ENCODE measurements at regions not wholly inside any gene's neighbourhood (a gene's known extent, or its start where the extent isn't known, plus 50 kb on each side); places are given as distances from the start of the nearest gene placed in this dataset.

DNA sequence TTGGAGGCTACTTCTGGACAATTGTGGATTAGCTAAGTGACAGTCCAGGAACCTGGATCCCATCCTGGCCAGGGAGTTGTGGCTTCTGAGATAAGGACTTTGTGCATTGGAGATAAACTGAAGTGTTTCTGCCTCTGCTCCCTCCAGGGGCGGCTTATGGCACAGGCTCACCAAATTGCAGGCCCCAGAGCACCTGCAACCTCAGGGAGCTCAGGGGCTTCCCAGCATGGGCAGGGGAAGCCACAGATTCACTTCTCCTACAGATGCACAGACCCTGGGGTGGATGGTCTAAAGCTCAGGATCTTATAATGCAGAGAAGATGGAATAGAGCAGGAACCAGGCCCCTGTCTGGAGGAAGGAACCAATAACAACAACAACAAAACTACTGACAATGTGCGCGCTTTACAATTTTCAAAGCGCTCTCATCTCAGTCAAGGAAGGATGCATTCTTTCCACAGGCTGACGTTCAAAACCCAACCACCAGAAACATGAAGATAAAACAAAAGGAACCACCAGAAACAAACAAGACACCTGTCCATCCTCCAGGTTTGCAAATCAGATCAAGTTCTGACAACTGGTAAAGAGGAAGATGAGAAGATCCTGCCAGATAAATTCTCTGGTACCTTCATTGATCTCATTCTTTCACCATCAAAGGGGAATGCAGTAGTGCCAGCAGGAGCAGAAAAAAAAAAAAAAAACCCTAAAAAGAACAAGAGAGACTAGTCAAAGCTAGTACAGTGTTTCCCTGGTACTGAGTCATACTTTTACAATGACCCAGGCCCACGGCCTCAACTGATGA, 121.0 kb upstream of the IRF2BP2 start (continued):
- no peak for TF ChIP-seq ZNF224 (CRISPR knock-in tag; IDR thresholded peaks at IDR 0.05)
- no peak for TF ChIP-seq ZNF696 (CRISPR knock-in tag; conservative IDR thresholded peaks at IDR 0.05)
- no peak for TF ChIP-seq GTF2F1 (IDR thresholded peaks at IDR 0.05; ENCODE audit: low read depth, low read length)
- no peak for TF ChIP-seq ARHGAP35 (IDR thresholded peaks at IDR 0.05; ENCODE audit: partially characterized antibody)
- TF ChIP-seq GMEB1 (CRISPR knock-in tag; IDR thresholded peaks at IDR 0.05): no peak
- no peak; the same call in 1 of the 2 replicates for TF ChIP-seq ZNF766 (CRISPR knock-in tag; conservative IDR thresholded peaks at IDR 0.05)
- no peak for TF ChIP-seq SMAD2 (IDR thresholded peaks at IDR 0.05; ENCODE audit: low read depth, low read length)
- TF ChIP-seq BACH1 (tag; IDR thresholded peaks at IDR 0.05): no peak
- TF ChIP-seq SIN3A (IDR thresholded peaks at IDR 0.05; ENCODE audit: borderline replicate concordance in 2 of 2, control insufficient read depth in 1 of 2, low read depth in 2 of 2, low read length in 2 of 2): no peak
- no peak for TF ChIP-seq ZNF324 (CRISPR knock-in tag; IDR thresholded peaks at IDR 0.05)
- TF ChIP-seq BCLAF1 (IDR thresholded peaks at IDR 0.05; ENCODE audit: borderline replicate concordance in 1 of 2, control insufficient read depth in 1 of 2, low read depth in 2 of 2, low read length in 1 of 2): no peak
- TF ChIP-seq BRD9 (IDR thresholded peaks at IDR 0.05; ENCODE audit: low read depth, partially characterized antibody): no peak
- TF ChIP-seq CTBP1 (IDR thresholded peaks at IDR 0.05; ENCODE audit: borderline replicate concordance): peak; percentile 83; the same call in 1 of the 2 replicates
- no peak for TF ChIP-seq E2F5 (CRISPR knock-in tag; IDR thresholded peaks at IDR 0.05)
- TF ChIP-seq, protein P1, sequence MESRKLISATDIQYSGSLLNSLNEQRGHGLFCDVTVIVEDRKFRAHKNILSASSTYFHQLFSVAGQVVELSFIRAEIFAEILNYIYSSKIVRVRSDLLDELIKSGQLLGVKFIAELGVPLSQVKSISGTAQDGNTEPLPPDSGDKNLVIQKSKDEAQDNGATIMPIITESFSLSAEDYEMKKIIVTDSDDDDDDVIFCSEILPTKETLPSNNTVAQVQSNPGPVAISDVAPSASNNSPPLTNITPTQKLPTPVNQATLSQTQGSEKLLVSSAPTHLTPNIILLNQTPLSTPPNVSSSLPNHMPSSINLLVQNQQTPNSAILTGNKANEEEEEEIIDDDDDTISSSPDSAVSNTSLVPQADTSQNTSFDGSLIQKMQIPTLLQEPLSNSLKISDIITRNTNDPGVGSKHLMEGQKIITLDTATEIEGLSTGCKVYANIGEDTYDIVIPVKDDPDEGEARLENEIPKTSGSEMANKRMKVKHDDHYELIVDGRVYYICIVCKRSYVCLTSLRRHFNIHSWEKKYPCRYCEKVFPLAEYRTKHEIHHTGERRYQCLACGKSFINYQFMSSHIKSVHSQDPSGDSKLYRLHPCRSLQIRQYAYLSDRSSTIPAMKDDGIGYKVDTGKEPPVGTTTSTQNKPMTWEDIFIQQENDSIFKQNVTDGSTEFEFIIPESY (CRISPR knock-in tag; IDR thresholded peaks at IDR 0.05): 0 out of 2 replicates have a peak, but pooled peaks have one; percentile 6
- no peak for TF ChIP-seq KDM5B (IDR thresholded peaks at IDR 0.05; ENCODE audit: insufficient replicate concordance, low read depth, low read length)
- TF ChIP-seq ZBTB8A (IDR thresholded peaks at IDR 0.05; ENCODE audit: partially characterized antibody): no peak
- TF ChIP-seq HCFC1 (IDR thresholded peaks at IDR 0.05; ENCODE audit: low read depth, low read length): no peak
- TF ChIP-seq FOXJ2 (tag; IDR thresholded peaks at IDR 0.05): peak; percentile 22; the same call in 1 of the 2 replicates
- no peak for TF ChIP-seq RBM25 (IDR thresholded peaks at IDR 0.05; ENCODE audit: low read depth, low read length, severe bottlenecking)

All from K562 (cell line).